Upper lobe of left lung (tissue), 6 donors: ENCODE measurements at regions not wholly inside any gene's neighbourhood (a gene's known extent, or its start where the extent isn't known, plus 50 kb on each side); places are given as distances from the start of the nearest gene placed in this dataset.

Experiments used
- ATAC-seq, 2 donors: fragments of 200-7000 bp; cut with Tn5 transposase; one replicate each; pipeline ENCODE4 v1.9.1; 2022; ENCODE audit warnings: mild to moderate bottlenecking in 2 of 2, moderate library complexity in 2 of 2; ENCODE audit not compliant: low FRiP score in 2 of 2
- DNase-seq, 2 donors: peaks; one replicate each; pipeline ENCODE4 v3.0.0-alpha.2; 2019 to 2020
- H3K27ac ChIP-seq, 4 donors: fragments of 200-600 bp; sonication (generic); one replicate each; pipeline ENCODE4 v1.5.1; 2016 to 2019
- H3K27me3 ChIP-seq, 4 donors: fragments of 200-600 bp; sonication (generic); one replicate each; pipeline ENCODE4 v1.5.1; 2017 to 2019
- H3K36me3 ChIP-seq, 4 donors: fragments of 200-600 bp; sonication (generic); one replicate each; pipeline ENCODE4 v1.5.1; 2016 to 2019
- H3K4me1 ChIP-seq, 4 donors: fragments of 200-600 bp; sonication (generic); one replicate each; pipeline ENCODE4 v1.5.1; 2018 to 2019
- H3K4me3 ChIP-seq, 4 donors: fragments of 200-600 bp; sonication (generic); one replicate each; pipeline ENCODE4 v1.5.1; 2017 to 2019; ENCODE audit warnings: mild to moderate bottlenecking in 2 of 4, moderate library complexity in 1 of 4
- H3K9me3 ChIP-seq, 4 donors: fragments of 200-600 bp; sonication (generic); one replicate each; pipeline ENCODE4 v1.5.1; 2018 to 2019
- CTCF ChIP-seq, 6 experiments: fragments of 450-650 bp in 4 of 6; fragments of 200-600 bp in 2 of 6; sonication (generic) in 2 of 6; IDR thresholded peaks; one replicate each; pipeline ENCODE4 v1.5.1; 2016 to 2019; ENCODE audit warnings: antibody characterized with exemption in 6 of 6
- EP300 ChIP-seq, 4 donors: sonication (generic); formaldehyde crosslinking; IDR thresholded peaks; one replicate each; pipeline ENCODE4 v1.5.1; 2017; ENCODE audit warnings: antibody characterized with exemption in 4 of 4, control low read depth in 2 of 4
- POLR2A ChIP-seq, 4 donors: fragments of 450-650 bp; IDR thresholded peaks; one replicate each; pipeline ENCODE4 v1.5.1; 2016 to 2017; ENCODE audit warnings: antibody characterized with exemption in 4 of 4, mild to moderate bottlenecking in 2 of 4
- POLR2AphosphoS5 ChIP-seq, 2 donors: sonication (generic); formaldehyde crosslinking; IDR thresholded peaks; one replicate each; pipeline ENCODE4 v1.5.1; 2017; ENCODE audit warnings: antibody characterized with exemption in 2 of 2
- WGBS, 2 donors: methylation state at CpG; one replicate each; pipeline ENCODE4 v1.1.5; 2017 to 2018; 5-methylcytosine and 5-hydroxymethylcytosine counted together
- donor health status: DM: no; HTN: no; CAD: no; lungs with moderate emphysema.
- donor health status: DM: no; HTN: yes; CAD: no; lungs with severe emphysema.

- Histone ChIP-seq H3K27me3 (no peaks in the 10 kb centered on the region), H3K27ac (no peak overlapping the region), H3K9me3 (no peaks in the 10 kb centered on the region), H3K4me3 (no peak overlapping the region), H3K4me1 (no peaks in the 10 kb centered on the region), H3K36me3 (no peaks in the 10 kb centered on the region)
- WGBS, 2 donors: 72 to 96% methylated on average over 1 of the region's 1 CpG
- ATAC-seq (no peak), DNase-seq (no peak)
- no peak for TF ChIP-seq EP300 (IDR thresholded peaks at IDR 0.05)
Observed at GRCh38 chr7:25297278-25297677, 69.0 kb upstream of the NPVF start.

- ATAC-seq (peak in 1 of 2 donors; percentile 60), DNase-seq (no peak)
- Histone ChIP-seq H3K4me1 (peaks cover 0 to 9% (median 0%) of the 10 kb centered on the region in 4 donors), H3K9me3 (no peaks in the 10 kb centered on the region), H3K36me3 (no peaks in the 10 kb centered on the region), H3K4me3 (no peak overlapping the region), H3K27me3 (no peaks in the 10 kb centered on the region), H3K27ac (no peak overlapping the region)
- TF ChIP-seq POLR2AphosphoS5 (IDR thresholded peaks at IDR 0.05): no peak
- TF ChIP-seq CTCF (IDR thresholded peaks at IDR 0.05): no peak
- TF ChIP-seq EP300 (IDR thresholded peaks at IDR 0.05): no peak
- TF ChIP-seq POLR2A (IDR thresholded peaks at IDR 0.05): no peak
- 47 to 50% methylated on average over 3 of the region's 3 CpGs for WGBS, 2 donors
Observed at GRCh38 chr7:25303281-25304181, 75.2 kb upstream of the NPVF start.

GRCh38 chr7:25304691-25305090 lies 76.4 kb upstream of the NPVF start:
- no peak for TF ChIP-seq POLR2AphosphoS5 (IDR thresholded peaks at IDR 0.05)
- no peak for TF ChIP-seq CTCF (IDR thresholded peaks at IDR 0.05)
- TF ChIP-seq EP300 (IDR thresholded peaks at IDR 0.05): no peak
- no peak for TF ChIP-seq POLR2A (IDR thresholded peaks at IDR 0.05)
- no peaks in the 10 kb centered on the region for H3K36me3 ChIP-seq
- H3K27me3 ChIP-seq: no peaks in the 10 kb centered on the region
- H3K4me1 ChIP-seq: peaks cover 0 to 9% (median 0%) of the 10 kb centered on the region in 4 donors
- DNase-seq (no peak), ATAC-seq (no peak)
- no peak overlapping the region for H3K4me3 ChIP-seq
- 79 to 80% methylated on average over 4 of the region's 4 CpGs for WGBS, 2 donors
- no peak overlapping the region for H3K27ac ChIP-seq
- H3K9me3 ChIP-seq: no peaks in the 10 kb centered on the region

- ATAC-seq: no peak
Observed at GRCh38 chr7:25305831-25306230, 77.5 kb upstream of the NPVF start.

DNA sequence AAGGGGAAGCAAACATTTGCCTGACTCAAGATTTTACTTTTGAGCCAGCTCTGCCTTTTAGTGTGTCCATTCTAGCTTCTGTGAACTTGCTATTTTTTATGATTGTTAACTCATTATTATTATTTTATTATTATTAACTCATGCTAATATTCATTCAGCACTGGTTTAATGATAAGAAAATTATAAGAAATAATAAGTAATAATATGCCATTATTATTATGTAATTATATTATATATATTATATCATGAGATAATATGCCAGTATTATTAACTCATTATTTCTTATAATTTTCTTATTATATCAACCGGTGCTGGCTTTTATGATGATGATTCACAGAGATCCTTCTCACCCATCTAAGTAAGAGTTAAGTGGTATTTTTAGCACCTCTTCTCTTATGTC lies 79.3 kb upstream of the NPVF start:
- Histone ChIP-seq H3K36me3 (no peaks in the 10 kb centered on the region), H3K9me3 (no peaks in the 10 kb centered on the region), H3K4me1 (peaks cover 0 to 9% (median 0%) of the 10 kb centered on the region in 4 donors), H3K27me3 (no peaks in the 10 kb centered on the region), H3K4me3 (no peak overlapping the region), H3K27ac (no peak overlapping the region)
- WGBS, 2 donors: 92 to 100% methylated on average over 1 of the region's 1 CpG
- no peak for DNase-seq
- TF ChIP-seq POLR2A (IDR thresholded peaks at IDR 0.05): no peak
- no peak for TF ChIP-seq CTCF (IDR thresholded peaks at IDR 0.05)
- TF ChIP-seq POLR2AphosphoS5 (IDR thresholded peaks at IDR 0.05): no peak
- no peak for TF ChIP-seq EP300 (IDR thresholded peaks at IDR 0.05)
- ATAC-seq: no peak

More at GRCh38 chr7:25305831-25306230, 77.5 kb upstream of the NPVF start:
- Histone ChIP-seq H3K9me3 (no peaks in the 10 kb centered on the region), H3K4me3 (no peak overlapping the region), H3K27me3 (no peaks in the 10 kb centered on the region), H3K36me3 (no peaks in the 10 kb centered on the region), H3K4me1 (peaks cover 0 to 9% (median 0%) of the 10 kb centered on the region in 4 donors), H3K27ac (no peak overlapping the region)
- no peak for DNase-seq
- no peak for TF ChIP-seq EP300 (IDR thresholded peaks at IDR 0.05)
- no peak for TF ChIP-seq CTCF (IDR thresholded peaks at IDR 0.05)
- no peak for TF ChIP-seq POLR2AphosphoS5 (IDR thresholded peaks at IDR 0.05)
- TF ChIP-seq POLR2A (IDR thresholded peaks at IDR 0.05): no peak
- WGBS, 2 donors: 100% methylated on average over 1 of the region's 1 CpG
